CD8-positive, alpha-beta memory T cell (primary cell): ENCODE measurements at regions not wholly inside any gene's neighbourhood (a gene's known extent, or its start where the extent isn't known, plus 50 kb on each side); places are given as distances from the start of the nearest gene placed in this dataset.
"Not testable (repeated sequence)": the region's sequence is repeated elsewhere in the genome, so short reads cannot be mapped to it uniquely, and the experiment has no call there.

Source experiments
- CTCF ChIA-PET: fragments of 350-600 bp; sonication (Branson Sonifier 250); formaldehyde crosslinking; loops from one replicate; lab custom pipeline; 2021; ENCODE audit warnings: antibody characterized with exemption; lab: Charles Lee
- POLR2A ChIA-PET: fragments of 350-600 bp; sonication (Branson Sonifier 250); formaldehyde crosslinking; loops from one replicate; lab custom pipeline; 2021; ENCODE audit warnings: antibody characterized with exemption; lab: Charles Lee
- DNase-seq, 5 donors: peaks; one replicate each; pipeline versions ENCODE4 v3.0.0 to v3.0.0-alpha.2; 2020 to 2022; ENCODE audit warnings: mixed read lengths in 1 of 5
- H3K27ac ChIP-seq: one replicate; pipeline ENCODE4 v1.7.0; 2013; ENCODE audit warnings: low read depth, mild to moderate bottlenecking, low read length, moderate library complexity
- H3K27me3 ChIP-seq: 2 replicates; pipeline ENCODE4 v1.7.0; 2013; ENCODE audit warnings: low read length, mild to moderate bottlenecking; ENCODE audit not compliant: insufficient read depth, poor library complexity, severe bottlenecking
- H3K36me3 ChIP-seq: 2 replicates; pipeline ENCODE4 v1.7.0; 2013; ENCODE audit warnings: mild to moderate bottlenecking, low read length, moderate library complexity; ENCODE audit not compliant: insufficient read depth
- H3K4me1 ChIP-seq: 2 replicates; pipeline ENCODE4 v1.7.0; 2013; ENCODE audit warnings: mild to moderate bottlenecking, low read length, moderate library complexity; ENCODE audit not compliant: insufficient read depth
- H3K4me3 ChIP-seq: 2 replicates; pipeline ENCODE4 v1.7.0; 2013; ENCODE audit warnings: mild to moderate bottlenecking, low read length
- H3K9me3 ChIP-seq: 2 replicates; pipeline ENCODE4 v1.7.0; 2013; ENCODE audit warnings: mild to moderate bottlenecking, low read length
- H3K27ac Mint-ChIP-seq, 8 donors: one replicate each; pipeline ENCODE4 v1.8.0; 2020 to 2021; ENCODE audit warnings: mixed read lengths in 8 of 8, mild to moderate bottlenecking in 6 of 8, inconsistent platforms in 3 of 8, moderate library complexity in 3 of 8
- H3K27me3 Mint-ChIP-seq, 2 donors: one replicate each; pipeline ENCODE4 v1.8.0; 2020 to 2021; ENCODE audit warnings: mixed read lengths in 2 of 2, mild to moderate bottlenecking in 1 of 2, moderate library complexity in 1 of 2
- H3K36me3 Mint-ChIP-seq, 3 donors: one replicate each; pipeline ENCODE4 v1.8.0; 2020 to 2021; ENCODE audit warnings: mixed read lengths in 3 of 3, inconsistent platforms in 1 of 3, mild to moderate bottlenecking in 1 of 3
- H3K4me1 Mint-ChIP-seq, 3 donors: one replicate each; pipeline ENCODE4 v1.8.0; 2020 to 2021; ENCODE audit warnings: mixed read lengths in 3 of 3, inconsistent platforms in 1 of 3, mild to moderate bottlenecking in 1 of 3
- H3K4me3 Mint-ChIP-seq, 7 donors: one replicate each; pipeline ENCODE4 v1.8.0; 2020 to 2021; ENCODE audit warnings: mixed read lengths in 7 of 7, mild to moderate bottlenecking in 6 of 7, moderate library complexity in 4 of 7, inconsistent platforms in 2 of 7
- H3K9me3 Mint-ChIP-seq, 5 donors: one replicate each; pipeline ENCODE4 v1.8.0; 2020 to 2022; ENCODE audit warnings: mixed read lengths in 5 of 5, mild to moderate bottlenecking in 3 of 5, moderate library complexity in 2 of 5, inconsistent platforms in 1 of 5

DNA sequence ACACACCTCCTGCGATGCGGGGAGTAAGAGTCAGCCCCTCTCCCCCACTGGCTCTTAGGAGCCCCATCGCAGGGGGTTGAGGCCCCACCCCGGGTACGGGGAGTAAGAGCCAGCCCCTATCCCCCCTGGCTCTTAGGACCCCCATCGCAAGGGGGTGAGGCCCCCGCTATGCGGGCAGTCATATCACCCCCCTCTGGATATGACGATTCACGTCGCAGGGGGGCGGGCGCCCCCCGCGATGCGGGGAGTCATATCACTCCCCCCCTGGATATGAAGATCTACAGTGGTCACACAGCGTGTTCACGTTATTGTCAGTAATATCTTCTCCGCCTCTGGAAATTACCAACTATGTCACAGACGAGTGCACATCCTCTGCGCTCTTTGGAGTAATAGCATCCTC, 61.1 kb downstream of the DEFB131A start:
- H3K9me3 Mint-ChIP-seq, DNase-seq, CTCF ChIA-PET, H3K4me3 ChIP-seq, H3K27me3 ChIP-seq, H3K36me3 ChIP-seq, POLR2A ChIA-PET, H3K36me3 Mint-ChIP-seq, H3K27ac ChIP-seq, H3K9me3 ChIP-seq, H3K4me1 Mint-ChIP-seq, H3K27ac Mint-ChIP-seq, H3K27me3 Mint-ChIP-seq, H3K4me3 Mint-ChIP-seq, H3K4me1 ChIP-seq: not testable (repeated sequence)

- H3K9me3 ChIP-seq, POLR2A ChIA-PET, H3K36me3 ChIP-seq, H3K9me3 Mint-ChIP-seq, H3K4me1 ChIP-seq, H3K27ac Mint-ChIP-seq, H3K27ac ChIP-seq, H3K4me1 Mint-ChIP-seq, H3K4me3 Mint-ChIP-seq, H3K27me3 ChIP-seq, DNase-seq, H3K27me3 Mint-ChIP-seq, H3K4me3 ChIP-seq, H3K36me3 Mint-ChIP-seq, CTCF ChIA-PET: not testable (repeated sequence)
These were observed 62.5 kb downstream of the DEFB131A start for GRCh38 chr4:9506672-9507071.

- POLR2A ChIA-PET, DNase-seq, H3K4me1 ChIP-seq, H3K27me3 ChIP-seq, H3K4me3 ChIP-seq, H3K4me3 Mint-ChIP-seq, H3K36me3 Mint-ChIP-seq, H3K27ac Mint-ChIP-seq, H3K27ac ChIP-seq, H3K27me3 Mint-ChIP-seq, H3K9me3 ChIP-seq, H3K36me3 ChIP-seq, H3K9me3 Mint-ChIP-seq, H3K4me1 Mint-ChIP-seq, CTCF ChIA-PET: not testable (repeated sequence)
These were observed 68.7 kb downstream of the DEFB131A start for GRCh38 chr4:9512941-9513340.

DNA sequence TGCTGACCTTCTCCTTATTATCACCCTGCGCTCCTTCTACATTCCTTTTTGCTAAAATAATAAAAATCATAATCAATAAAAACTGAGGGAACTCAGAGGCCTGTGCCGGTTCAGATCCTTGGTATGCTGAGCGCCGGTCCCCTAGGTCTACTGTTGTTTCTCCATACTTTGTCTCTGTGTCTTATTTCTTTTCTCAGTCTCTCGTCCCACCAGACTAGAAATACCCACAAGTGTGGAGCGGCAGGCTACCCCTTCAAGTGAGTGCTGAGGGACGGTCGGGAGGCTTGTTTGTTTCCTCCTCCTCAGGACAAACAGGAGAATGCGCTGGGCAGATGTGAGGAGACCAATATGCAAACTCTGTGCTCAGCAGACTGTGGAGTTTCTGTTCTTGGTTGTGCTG, 75.4 kb downstream of the DEFB131A start:
- DNase-seq, H3K27me3 Mint-ChIP-seq, POLR2A ChIA-PET, H3K4me1 ChIP-seq, H3K27ac Mint-ChIP-seq, H3K4me3 Mint-ChIP-seq, H3K9me3 ChIP-seq, H3K36me3 ChIP-seq, H3K4me1 Mint-ChIP-seq, H3K36me3 Mint-ChIP-seq, H3K4me3 ChIP-seq, CTCF ChIA-PET, H3K27me3 ChIP-seq, H3K9me3 Mint-ChIP-seq, H3K27ac ChIP-seq: not testable (repeated sequence)

DNA sequence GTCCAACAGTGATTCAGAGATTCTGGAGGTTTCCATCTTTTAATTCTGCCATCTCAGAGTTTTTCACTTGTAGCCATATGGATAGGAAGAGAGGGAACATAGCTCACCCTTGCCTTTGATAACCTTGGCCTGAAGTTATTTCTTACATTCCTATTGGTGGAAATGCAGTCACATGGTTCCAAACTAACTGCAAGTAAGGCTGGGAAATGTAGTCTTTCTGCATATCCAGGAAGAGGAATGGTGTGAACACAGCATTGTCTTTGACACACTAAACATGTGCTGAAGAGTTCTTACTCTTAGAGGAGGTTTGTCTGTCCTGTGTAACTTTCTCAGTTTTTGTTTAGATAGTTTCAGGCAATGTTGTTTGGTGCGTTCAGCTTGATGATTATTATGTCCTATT, 78.7 kb downstream of the DEFB131A start:
- H3K27ac Mint-ChIP-seq, H3K4me3 Mint-ChIP-seq, H3K27me3 Mint-ChIP-seq, H3K9me3 Mint-ChIP-seq, H3K4me1 ChIP-seq, H3K27me3 ChIP-seq, H3K9me3 ChIP-seq, POLR2A ChIA-PET, H3K27ac ChIP-seq, H3K4me1 Mint-ChIP-seq, H3K4me3 ChIP-seq, H3K36me3 Mint-ChIP-seq, H3K36me3 ChIP-seq: not testable (repeated sequence)
- CTCF ChIA-PET: interaction anchor here (1.7 kb wide), 1 partner anchor 10 kb away, joined by 4 read pairs; no protein-coding TSS in a partner anchor
- DNase-seq: peak in 1 of 5 donors; percentile 5

- H3K9me3 Mint-ChIP-seq, H3K4me1 ChIP-seq, POLR2A ChIA-PET, H3K4me3 Mint-ChIP-seq, H3K4me3 ChIP-seq, DNase-seq, H3K36me3 ChIP-seq, H3K36me3 Mint-ChIP-seq, H3K27me3 ChIP-seq, H3K27ac ChIP-seq, H3K4me1 Mint-ChIP-seq, H3K27ac Mint-ChIP-seq, H3K9me3 ChIP-seq: not testable (repeated sequence)
- CTCF ChIA-PET: interaction anchor here (1.7 kb wide), 1 partner anchor 8 kb away, joined by 4 read pairs; no protein-coding TSS in a partner anchor
- H3K27me3 Mint-ChIP-seq: peaks cover 9 to 18% of the 10 kb centered on the region in 2 donors
These were observed 80.2 kb downstream of the DEFB131A start for GRCh38 chr4:9524406-9524805.

DNA sequence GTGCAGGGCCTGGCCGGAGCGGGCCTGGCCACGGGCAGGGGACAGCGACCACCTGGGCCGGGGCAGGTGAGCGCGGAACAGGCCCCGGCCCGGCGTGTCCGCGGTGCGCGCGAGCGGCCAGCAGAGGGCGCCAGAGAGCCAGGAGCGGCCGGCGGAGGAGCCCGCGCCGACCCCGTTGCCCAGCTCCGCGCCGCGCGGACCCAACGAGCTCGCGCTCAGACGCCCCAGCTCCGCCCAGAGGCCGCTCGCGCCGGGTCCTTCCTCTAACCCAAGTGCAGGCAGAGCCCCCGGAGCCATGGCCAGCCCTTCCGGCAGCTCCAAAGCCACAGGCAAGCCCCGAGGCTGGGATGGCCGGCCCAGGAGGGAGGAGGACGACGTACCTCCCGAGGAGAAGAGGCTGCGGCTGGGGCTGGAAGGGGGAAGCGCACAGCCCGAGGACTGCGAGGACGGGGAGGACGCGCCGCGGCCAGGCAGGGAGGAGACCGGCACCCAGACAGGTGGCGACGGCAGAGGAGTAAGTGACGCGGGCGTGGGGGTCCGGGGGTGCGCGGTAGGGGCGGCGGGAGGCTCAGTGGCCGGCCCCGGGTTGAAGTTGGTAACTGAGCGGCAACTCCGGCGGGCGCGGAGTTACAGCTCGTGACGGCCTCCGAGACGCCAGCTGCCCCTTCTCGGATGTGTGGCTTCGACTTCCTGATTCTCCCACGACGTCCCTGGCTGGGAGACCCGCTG, 88.1 kb downstream of the DEFB131A start:
- CTCF ChIA-PET: interaction anchor here (0.6 to 2.0 kb wide), 9 partner anchors 9 to 563 kb away, joined by 3 to 11 read pairs (median 4); no protein-coding TSS in a partner anchor
- Mint-ChIP-seq H3K27me3 (peaks cover 20 to 50% of the 10 kb centered on the region in 2 donors), H3K4me3 (peak overlapping the region; percentile 50 to 73 (median 67)), H3K4me1 (peaks cover 0 to 14% (median 4%) of the 10 kb centered on the region in 3 donors)
- H3K27me3 ChIP-seq, H3K4me1 ChIP-seq, POLR2A ChIA-PET, H3K36me3 ChIP-seq, H3K9me3 ChIP-seq, H3K27ac ChIP-seq, H3K27ac Mint-ChIP-seq, H3K36me3 Mint-ChIP-seq, H3K9me3 Mint-ChIP-seq: not testable (repeated sequence)
- H3K4me3 ChIP-seq: peak overlapping the region; percentile 15
- DNase-seq: peak; percentile 44 to 69 (median 57)

DNA sequence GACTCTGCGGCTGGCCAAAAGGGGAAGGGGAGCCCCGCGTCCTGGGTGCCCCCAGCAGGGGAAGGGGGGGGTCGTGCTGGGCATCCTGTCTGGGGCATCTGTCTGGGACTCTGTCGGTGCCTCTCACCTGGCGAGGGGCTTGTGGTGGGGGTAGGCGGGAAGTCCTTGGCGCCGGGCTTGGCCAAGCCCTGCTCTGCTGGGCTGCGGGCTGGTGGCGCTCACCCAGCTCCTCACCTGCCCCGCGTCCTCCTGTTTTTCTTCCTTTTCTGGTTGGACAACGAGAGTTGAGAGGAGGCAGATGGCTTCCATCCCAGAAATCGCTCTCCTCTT, 88.6 kb downstream of the DEFB131A start:
- H3K36me3 Mint-ChIP-seq, H3K27me3 ChIP-seq, DNase-seq, H3K4me3 ChIP-seq, H3K27ac Mint-ChIP-seq, POLR2A ChIA-PET, H3K36me3 ChIP-seq, H3K4me1 ChIP-seq, H3K9me3 ChIP-seq, H3K27ac ChIP-seq, H3K9me3 Mint-ChIP-seq: not testable (repeated sequence)
- CTCF ChIA-PET: interaction anchor here (0.8 to 2.0 kb wide), 3 partner anchors 9 to 141 kb away, joined by 3 to 11 read pairs (median 4); no protein-coding TSS in a partner anchor
- H3K27me3 Mint-ChIP-seq: peaks cover 20 to 55% of the 10 kb centered on the region in 2 donors
- H3K4me3 Mint-ChIP-seq: peak overlapping the region; percentile 50 to 79 (median 60)
- peaks cover 0 to 14% (median 4%) of the 10 kb centered on the region in 3 donors for H3K4me1 Mint-ChIP-seq
